H9 (cell line): ENCODE measurements at regions not wholly inside any gene's neighbourhood (a gene's known extent, or its start where the extent isn't known, plus 50 kb on each side); places are given as distances from the start of the nearest gene placed in this dataset.

Experiments
- DNase-seq: peaks from one replicate; pipeline ENCODE4 v3.0.0-alpha.2; 2017
- H2AFZ ChIP-seq: one replicate; pipeline ENCODE4 v1.6.1; 2013; ENCODE audit warnings: mild to moderate bottlenecking, low read length, control low read depth, moderate library complexity
- H2AK5ac ChIP-seq: 2 replicates; pipeline ENCODE4 v1.6.1; 2013; ENCODE audit warnings: low read length, control low read depth, mixed read lengths; ENCODE audit not compliant: insufficient read length
- H2BK120ac ChIP-seq: one replicate; pipeline ENCODE4 v1.6.1; 2013; ENCODE audit warnings: low read depth, mild to moderate bottlenecking, low read length, control low read depth, inconsistent platforms; ENCODE audit not compliant: poor library complexity, severe bottlenecking
- H2BK12ac ChIP-seq: 2 replicates; pipeline ENCODE4 v1.6.1; 2013; ENCODE audit warnings: low read length, control low read depth, mixed read lengths, low read depth; ENCODE audit not compliant: insufficient read length
- H2BK15ac ChIP-seq: 2 replicates; pipeline ENCODE4 v1.6.1; 2013; ENCODE audit warnings: low read depth, low read length, control low read depth
- H2BK20ac ChIP-seq: one replicate; pipeline ENCODE4 v1.6.1; 2013; ENCODE audit warnings: low read depth, mild to moderate bottlenecking, low read length, control low read depth, inconsistent platforms; ENCODE audit not compliant: poor library complexity, severe bottlenecking
- H2BK5ac ChIP-seq: 2 replicates; pipeline ENCODE4 v1.6.1; 2013; ENCODE audit warnings: low read length, control low read depth, mixed read lengths; ENCODE audit not compliant: insufficient read length
- H3K14ac ChIP-seq: 2 replicates; pipeline ENCODE4 v1.6.1; 2013; ENCODE audit warnings: low read length, control low read depth; ENCODE audit not compliant: insufficient read depth
- H3K18ac ChIP-seq: 2 replicates; pipeline ENCODE4 v1.6.1; 2013; ENCODE audit warnings: low read depth, mild to moderate bottlenecking, mixed read lengths, low read length, control low read depth; ENCODE audit not compliant: insufficient read length
- H3K23ac ChIP-seq: 2 replicates; pipeline ENCODE4 v1.6.1; 2013; ENCODE audit warnings: low read length, control low read depth, mixed read lengths, low read depth; ENCODE audit not compliant: insufficient read length
- H3K23me2 ChIP-seq: 2 replicates; pipeline ENCODE4 v1.6.1; 2013; ENCODE audit warnings: low read depth, mild to moderate bottlenecking, mixed read lengths, low read length, control low read depth; ENCODE audit not compliant: insufficient read length, poor library complexity, severe bottlenecking
- H3K27ac ChIP-seq: 2 replicates; pipeline ENCODE4 v1.5.1; 2013; ENCODE audit warnings: low read length, control low read depth, mixed read lengths, low read depth; ENCODE audit not compliant: insufficient read length
- H3K27me3 ChIP-seq: 2 replicates; pipeline ENCODE4 v1.6.1; 2013; ENCODE audit warnings: low read length, control low read depth, inconsistent platforms; ENCODE audit not compliant: insufficient read depth
- H3K4ac ChIP-seq: 2 replicates; pipeline ENCODE4 v1.6.1; 2013; ENCODE audit warnings: low read depth, mild to moderate bottlenecking, control low read depth, inconsistent platforms, low read length, moderate library complexity
- H3K4me1 ChIP-seq: 2 replicates; pipeline ENCODE4 v1.6.1; 2013; ENCODE audit warnings: low read length, control low read depth, inconsistent platforms; ENCODE audit not compliant: insufficient read depth
- H3K4me2 ChIP-seq: 2 replicates; pipeline ENCODE4 v1.6.1; 2013; ENCODE audit warnings: low read length, control low read depth, mixed read lengths; ENCODE audit not compliant: insufficient read length, insufficient read depth
- H3K56ac ChIP-seq: 2 replicates; pipeline ENCODE4 v1.6.1; 2013; ENCODE audit warnings: low read depth, mild to moderate bottlenecking, mixed read lengths, low read length, control low read depth; ENCODE audit not compliant: insufficient read length
- H3K79me1 ChIP-seq: 2 replicates; pipeline ENCODE4 v1.6.1; 2013; ENCODE audit warnings: low read depth, mild to moderate bottlenecking, moderate library complexity, low read length, control low read depth, inconsistent platforms; ENCODE audit not compliant: insufficient read depth, poor library complexity, severe bottlenecking
- H3K79me2 ChIP-seq: 2 replicates; pipeline ENCODE4 v1.6.1; 2013; ENCODE audit warnings: low read length, control low read depth, inconsistent platforms; ENCODE audit not compliant: insufficient read depth
- H3K9ac ChIP-seq: 2 replicates; pipeline ENCODE4 v1.6.1; 2013; ENCODE audit warnings: low read length, control low read depth, mixed read lengths; ENCODE audit not compliant: insufficient read length; ENCODE audit errors: extremely low read depth
- H3K9me3 ChIP-seq: one replicate; pipeline ENCODE4 v1.6.1; 2013; ENCODE audit warnings: low read depth, low read length, inconsistent platforms; ENCODE audit not compliant: control insufficient read depth
- H3T11ph ChIP-seq: one replicate; pipeline ENCODE4 v1.6.1; 2013; ENCODE audit warnings: mild to moderate bottlenecking, low read length, control low read depth, inconsistent platforms
- H4K20me1 ChIP-seq: one replicate; pipeline ENCODE4 v1.6.1; 2013; ENCODE audit not compliant: control insufficient read depth, insufficient read length, insufficient read depth
- H4K5ac ChIP-seq: 2 replicates; pipeline ENCODE4 v1.6.1; 2013; ENCODE audit warnings: low read depth, mild to moderate bottlenecking, mixed read lengths, low read length, control low read depth; ENCODE audit not compliant: insufficient read length
- H4K8ac ChIP-seq: replicated peaks from 2 replicates; pipeline ENCODE4 v1.6.1; 2013; ENCODE audit warnings: low read length, control low read depth, mixed read lengths, low read depth; ENCODE audit not compliant: insufficient read length
- H4K91ac ChIP-seq: 2 replicates; pipeline ENCODE4 v1.6.1; 2013; ENCODE audit warnings: low read depth, mild to moderate bottlenecking, moderate library complexity, mixed read lengths, low read length, control low read depth; ENCODE audit not compliant: insufficient read length
- H3K27ac Mint-ChIP-seq, 3 experiments: 2 replicates in 2 of 3; 3 replicates in 1 of 3; pipeline ENCODE4 v1.8.0; 2020 to 2021; ENCODE audit warnings: mixed read lengths in 3 of 3, mild to moderate bottlenecking in 1 of 3, moderate library complexity in 1 of 3
- H3K27me3 Mint-ChIP-seq: 2 replicates; pipeline ENCODE4 v1.8.0; 2021; ENCODE audit warnings: low read depth, mild to moderate bottlenecking, moderate library complexity, mixed read lengths
- H3K36me3 Mint-ChIP-seq, 3 experiments: 2 replicates in 2 of 3; 3 replicates in 1 of 3; pipeline ENCODE4 v1.8.0; 2020 to 2021; ENCODE audit warnings: low read depth in 3 of 3, mixed read lengths in 3 of 3; ENCODE audit not compliant: insufficient read depth in 1 of 3
- H3K4me1 Mint-ChIP-seq, 2 experiments: 2 replicates each; pipeline ENCODE4 v1.8.0; 2020; ENCODE audit warnings: mixed read lengths in 2 of 2
- H3K4me3 Mint-ChIP-seq, 2 experiments: 2 replicates in 1 of 2; 3 replicates in 1 of 2; pipeline ENCODE4 v1.8.0; 2020 to 2021; ENCODE audit warnings: mild to moderate bottlenecking in 2 of 2, mixed read lengths in 2 of 2, moderate library complexity in 1 of 2
- H3K9me3 Mint-ChIP-seq, 2 experiments: 2 replicates in 1 of 2; 3 replicates in 1 of 2; pipeline ENCODE4 v1.8.0; 2020; ENCODE audit warnings: mild to moderate bottlenecking in 2 of 2, mixed read lengths in 2 of 2, moderate library complexity in 1 of 2
- CTCF ChIP-seq: fragments of 200-600 bp; sonication (generic); conservative IDR thresholded peaks from 3 replicates; pipeline ENCODE4 v1.8.0; 2021; ENCODE audit warnings: antibody characterized with exemption, mild to moderate bottlenecking
- WGBS: extraction: QIAGEN DNeasy Blood & Tissue Kit; methylation state at CpG from one replicate; pipeline ENCODE4 v1.1.7; 2013; ENCODE audit warnings: missing lambda C conversion rate, low lambda C conversion rate, mixed read lengths; ENCODE audit not compliant: insufficient read length; ENCODE audit errors: extremely low coverage; 5-methylcytosine and 5-hydroxymethylcytosine counted together

DNA sequence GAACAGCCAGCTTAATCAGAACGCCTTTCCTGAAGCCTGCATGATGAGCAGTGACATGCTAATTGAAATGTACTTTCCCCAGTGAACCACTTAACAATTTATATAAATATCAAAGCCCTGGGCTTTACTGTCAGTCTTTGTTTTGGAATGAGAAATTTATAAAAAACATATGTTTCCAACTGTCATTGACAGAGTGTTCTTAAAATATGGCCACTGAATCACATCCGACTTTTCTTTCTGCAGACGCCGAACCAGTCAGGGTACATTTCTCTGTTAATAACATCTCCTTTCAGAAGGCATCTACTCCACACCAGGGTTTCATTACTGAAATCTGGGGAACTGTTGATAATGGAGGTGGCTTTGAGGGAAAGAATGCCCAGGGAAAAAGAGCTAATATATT is 343.7 kb downstream of the INSIG2 start:
- Histone ChIP-seq H2BK15ac (no peak overlapping the region), H4K91ac (no peak overlapping the region), H3K4me2 (no peak overlapping the region), H2BK12ac (no peak overlapping the region), H2AK5ac (no peak overlapping the region), H4K8ac (no peak overlapping the region), H3K4ac (no peak overlapping the region), H3K23me2 (no peaks in the 10 kb centered on the region), H4K20me1 (no peaks in the 10 kb centered on the region), H3K4me1 (no peaks in the 10 kb centered on the region), H3K27me3 (no peaks in the 10 kb centered on the region), H3T11ph (no peak overlapping the region), H2BK20ac (no peak overlapping the region), H3K79me1 (no peaks in the 10 kb centered on the region), H2AFZ (no peak overlapping the region), H3K23ac (no peak overlapping the region), H2BK5ac (no peak overlapping the region), H3K79me2 (no peaks in the 10 kb centered on the region), H3K27ac (no peak overlapping the region), H3K14ac (no peak overlapping the region), H4K5ac (no peak overlapping the region), H3K9ac (no peak overlapping the region), H3K9me3 (no peaks in the 10 kb centered on the region), H3K56ac (no peak overlapping the region), H2BK120ac (no peak overlapping the region), H3K18ac (no peak overlapping the region)
- peaks cover 21 to 29% of the 10 kb centered on the region in 2 experiments for H3K4me1 Mint-ChIP-seq
- no peak overlapping the region for H3K4me3 Mint-ChIP-seq
- no peaks in the 10 kb centered on the region; the same call in 1 of the 2 replicates for H3K27me3 Mint-ChIP-seq
- TF ChIP-seq CTCF = no peak
- 0 out of 7 replicates have a peak, but pooled peaks cover 0 to 4% (median 0%) of the 10 kb centered on the region in 3 experiments for H3K36me3 Mint-ChIP-seq
- no peak for DNase-seq
- no CpG with 5 or more reads among the region's 4 CpGs for WGBS
- H3K9me3 Mint-ChIP-seq = peaks cover 3% of the 10 kb centered on the region in 2 experiments; a peak in 3 of 5 replicates
- H3K27ac Mint-ChIP-seq = no peak overlapping the region
